ENCODE measurements at regions not wholly inside any gene's neighbourhood (a gene's known extent, or its start where the extent isn't known, plus 50 kb on each side); places are given as distances from the start of the nearest gene placed in this dataset.

DNA sequence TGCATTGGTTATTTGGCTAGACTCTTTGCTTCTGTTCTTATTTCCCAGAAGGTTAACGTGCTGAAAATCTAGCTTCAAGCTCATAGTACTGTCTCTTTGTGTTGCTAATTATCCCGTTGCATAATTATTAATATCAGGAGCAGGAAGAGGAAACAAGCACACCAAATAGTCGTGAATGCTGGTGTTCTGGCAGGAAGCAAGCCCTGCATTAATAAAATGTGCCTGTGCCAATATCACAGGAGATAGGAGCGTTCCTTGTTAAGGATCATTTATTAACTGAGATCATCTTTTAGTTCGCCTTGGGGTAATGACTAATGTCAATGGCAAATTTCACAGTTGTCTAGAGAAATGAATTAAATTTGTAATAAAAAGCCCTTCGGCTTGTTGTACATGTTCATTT, 893.0 kb upstream of the POU3F3 start:
- Histone ChIP-seq H2AFZ (no peak overlapping the region), H4K20me1 (ENCODE audit: insufficient read depth, poor library complexity, severe bottlenecking) (no peaks in the 10 kb centered on the region), H3K79me2 (no peaks in the 10 kb centered on the region), H3K27ac (no peak overlapping the region), H3K27me3 (peaks cover 2% of the 10 kb centered on the region), H3K4me3 (no peak overlapping the region), H3K4me2 (no peak overlapping the region), H3K36me3 (replicated peaks; ENCODE audit: insufficient read depth, low read depth) (no peaks in the 10 kb centered on the region), H3K9me3 (ENCODE audit: low read depth) (no peaks in the 10 kb centered on the region), H3K9me2 (replicated peaks; ENCODE audit: insufficient read depth) (no peaks in the 10 kb centered on the region), H3K4me1 (ENCODE audit: insufficient read depth) (no peaks in the 10 kb centered on the region)
- no peak for DNase-seq (ENCODE audit: low spot score)
- 79% methylated on average over 6 of the region's 6 CpGs for WGBS (ENCODE audit: low lambda C conversion rate, missing lambda C conversion rate)
- no peak for TF ChIP-seq EZH2 (IDR thresholded peaks at IDR 0.05; ENCODE audit: borderline replicate concordance)
- TF ChIP-seq EZH2phosphoT487 (IDR thresholded peaks at IDR 0.05; ENCODE audit: low read depth, severe bottlenecking, unreplicated experiment) = no peak
- TF ChIP-seq, protein P1, sequence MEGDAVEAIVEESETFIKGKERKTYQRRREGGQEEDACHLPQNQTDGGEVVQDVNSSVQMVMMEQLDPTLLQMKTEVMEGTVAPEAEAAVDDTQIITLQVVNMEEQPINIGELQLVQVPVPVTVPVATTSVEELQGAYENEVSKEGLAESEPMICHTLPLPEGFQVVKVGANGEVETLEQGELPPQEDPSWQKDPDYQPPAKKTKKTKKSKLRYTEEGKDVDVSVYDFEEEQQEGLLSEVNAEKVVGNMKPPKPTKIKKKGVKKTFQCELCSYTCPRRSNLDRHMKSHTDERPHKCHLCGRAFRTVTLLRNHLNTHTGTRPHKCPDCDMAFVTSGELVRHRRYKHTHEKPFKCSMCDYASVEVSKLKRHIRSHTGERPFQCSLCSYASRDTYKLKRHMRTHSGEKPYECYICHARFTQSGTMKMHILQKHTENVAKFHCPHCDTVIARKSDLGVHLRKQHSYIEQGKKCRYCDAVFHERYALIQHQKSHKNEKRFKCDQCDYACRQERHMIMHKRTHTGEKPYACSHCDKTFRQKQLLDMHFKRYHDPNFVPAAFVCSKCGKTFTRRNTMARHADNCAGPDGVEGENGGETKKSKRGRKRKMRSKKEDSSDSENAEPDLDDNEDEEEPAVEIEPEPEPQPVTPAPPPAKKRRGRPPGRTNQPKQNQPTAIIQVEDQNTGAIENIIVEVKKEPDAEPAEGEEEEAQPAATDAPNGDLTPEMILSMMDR (IDR thresholded peaks at IDR 0.05; ENCODE audit: poor library complexity) = no peak

DNA sequence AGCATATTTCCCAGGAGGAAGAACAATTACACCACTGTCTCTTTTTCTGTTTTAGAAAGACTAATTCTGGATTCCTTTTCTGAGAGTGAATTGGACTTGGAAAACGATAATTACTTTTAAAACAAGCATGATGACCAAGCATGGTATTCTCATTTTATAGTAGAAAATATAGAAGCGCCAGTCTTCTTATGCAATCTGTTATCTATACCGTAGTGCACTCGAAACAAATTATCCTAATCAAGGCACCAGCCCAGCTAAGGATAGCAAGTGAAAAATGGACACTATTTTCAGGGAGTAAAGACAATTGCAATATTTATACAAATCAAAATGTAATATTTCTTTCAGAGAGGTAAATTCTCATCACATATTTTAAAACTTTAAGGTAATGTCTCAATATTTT, 892.1 kb upstream of the POU3F3 start:
- H2AFZ ChIP-seq = no peak overlapping the region
- no peaks in the 10 kb centered on the region for H3K9me3 ChIP-seq (ENCODE audit: low read depth)
- no peak for TF ChIP-seq EZH2 (IDR thresholded peaks at IDR 0.05; ENCODE audit: borderline replicate concordance)
- no peak for TF ChIP-seq EZH2phosphoT487 (IDR thresholded peaks at IDR 0.05; ENCODE audit: low read depth, severe bottlenecking, unreplicated experiment)
- TF ChIP-seq, protein P1 (IDR thresholded peaks at IDR 0.05; ENCODE audit: poor library complexity) = no peak
- peaks cover 2% of the 10 kb centered on the region for H3K27me3 ChIP-seq
- no peak overlapping the region for H3K4me2 ChIP-seq
- no peaks in the 10 kb centered on the region for H4K20me1 ChIP-seq (ENCODE audit: insufficient read depth, poor library complexity, severe bottlenecking)
- H3K79me2 ChIP-seq = no peaks in the 10 kb centered on the region
- no peak overlapping the region for H3K27ac ChIP-seq
- DNase-seq (ENCODE audit: low spot score) = no peak
- H3K4me3 ChIP-seq = no peak overlapping the region
- WGBS (ENCODE audit: low lambda C conversion rate, missing lambda C conversion rate) = 90% methylated on average over 4 of the region's 4 CpGs
- H3K36me3 ChIP-seq (replicated peaks; ENCODE audit: insufficient read depth, low read depth) = no peaks in the 10 kb centered on the region
- H3K4me1 ChIP-seq (ENCODE audit: insufficient read depth) = no peaks in the 10 kb centered on the region
- no peaks in the 10 kb centered on the region for H3K9me2 ChIP-seq (replicated peaks; ENCODE audit: insufficient read depth)

DNA sequence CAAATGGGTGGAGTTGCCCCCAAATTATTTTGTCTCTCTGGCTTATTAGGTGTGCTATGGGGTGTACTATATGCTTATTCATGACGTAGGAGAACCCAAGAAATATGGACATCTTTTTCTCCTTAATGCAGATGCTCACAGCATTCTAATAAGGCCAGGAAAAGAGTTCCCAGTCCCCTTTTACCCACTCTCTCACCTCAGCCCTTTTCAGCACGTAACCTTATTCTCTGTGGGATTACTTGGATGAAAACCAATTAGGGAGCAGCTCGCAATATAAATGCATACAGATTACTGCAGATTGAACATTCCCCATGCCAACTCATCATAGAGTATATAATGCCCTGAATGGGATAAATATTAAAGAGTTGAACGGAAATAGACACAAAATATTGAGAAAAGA, 891.2 kb upstream of the POU3F3 start:
- 86% methylated on average over 4 of the region's 4 CpGs for WGBS (ENCODE audit: low lambda C conversion rate, missing lambda C conversion rate)
- H3K4me2 ChIP-seq = no peak overlapping the region
- no peak overlapping the region for H2AFZ ChIP-seq
- H3K27me3 ChIP-seq = peaks cover 2% of the 10 kb centered on the region
- H3K79me2 ChIP-seq = no peaks in the 10 kb centered on the region
- H3K4me3 ChIP-seq = no peak overlapping the region
- no peaks in the 10 kb centered on the region for H3K9me2 ChIP-seq (replicated peaks; ENCODE audit: insufficient read depth)
- H3K36me3 ChIP-seq (replicated peaks; ENCODE audit: insufficient read depth, low read depth) = no peaks in the 10 kb centered on the region
- TF ChIP-seq EZH2 (IDR thresholded peaks at IDR 0.05; ENCODE audit: borderline replicate concordance) (no peak), EZH2phosphoT487 (IDR thresholded peaks at IDR 0.05; ENCODE audit: low read depth, severe bottlenecking, unreplicated experiment) (no peak)
- TF ChIP-seq, protein P1 (IDR thresholded peaks at IDR 0.05; ENCODE audit: poor library complexity) = no peak
- H3K4me1 ChIP-seq (ENCODE audit: insufficient read depth) = no peaks in the 10 kb centered on the region
- DNase-seq (ENCODE audit: low spot score) = no peak
- no peaks in the 10 kb centered on the region for H3K9me3 ChIP-seq (ENCODE audit: low read depth)
- H3K27ac ChIP-seq = no peak overlapping the region
- no peaks in the 10 kb centered on the region for H4K20me1 ChIP-seq (ENCODE audit: insufficient read depth, poor library complexity, severe bottlenecking)
